HepG2 (cell line): ENCODE measurements at regions not wholly inside any gene's neighbourhood (a gene's known extent, or its start where the extent isn't known, plus 50 kb on each side); places are given as distances from the start of the nearest gene placed in this dataset.

Experiments used
- ATAC-seq: fragments of 200-7000 bp; cut with Tn5 transposase; 3 replicates; pipeline ENCODE4 v1.9.1; 2020; ENCODE audit warnings: mild to moderate bottlenecking, moderate library complexity
- BruUV-seq: library from RNA; stranded (reverse); fragments of 400-500 nt; replicated peaks from 2 replicates; lab custom pipeline; 2021; lab: Mats Ljungman, UMichigan
- CTCF ChIA-PET: fragments of 300-600 bp; formaldehyde crosslinking; extraction: SDS; loops from one replicate; lab custom pipeline; 2021; ENCODE audit warnings: low total read pairs, inconsistent platforms, low intra/inter-chr PET ratio; lab: Yijun Ruan, JAX
- POLR2A ChIA-PET: fragments of 350-600 bp; sonication (Branson Sonifier 250); formaldehyde crosslinking; loops from one replicate; lab custom pipeline; 2020; ENCODE audit warnings: antibody characterized with exemption, inconsistent platforms; lab: Yijun Ruan, JAX
- DNase-seq: peaks from one replicate; pipeline ENCODE4 v3.0.0-alpha.2; 2015; ENCODE audit warnings: low spot score
- FAIRE-seq: peaks from 3 replicates; lab custom pipeline; 2011; peaks lifted over from hg19 to GRCh38; lab: Jason Lieb, UNC
- H2AFZ ChIP-seq: one replicate; pipeline ENCODE4 v1.6.1; 2011; ENCODE audit warnings: low read length, inconsistent platforms
- H3K27ac ChIP-seq: fragments of 300-600 bp; 3 replicates; pipeline ENCODE4 v1.8.0; 2011; ENCODE audit warnings: mixed run types, mild to moderate bottlenecking, mixed read lengths, low read length, inconsistent platforms; ENCODE audit not compliant: insufficient read depth; ENCODE audit errors: extremely low read length
- H3K27me3 ChIP-seq, 2 experiments: fragments of 200-600 bp in 1 of 2; 2 replicates in 1 of 2; 3 replicates in 1 of 2; pipeline versions ENCODE4 v1.6.0 to v1.8.0; 2011; ENCODE audit warnings: low read length in 2 of 2, mild to moderate bottlenecking in 2 of 2, moderate library complexity in 2 of 2, inconsistent platforms in 1 of 2; ENCODE audit not compliant: insufficient read depth in 2 of 2, control insufficient read depth in 1 of 2
- H3K36me3 ChIP-seq, 2 experiments: fragments of 200-600 bp in 1 of 2; replicated peaks in 1 of 2; 2 replicates in 1 of 2; 3 replicates in 1 of 2; pipeline versions ENCODE4 v1.5.1 to v1.8.0; 2011; ENCODE audit warnings: low read length in 2 of 2, inconsistent platforms in 1 of 2; ENCODE audit not compliant: insufficient read depth in 2 of 2, control insufficient read depth in 1 of 2
- H3K4me1 ChIP-seq: 2 replicates; pipeline ENCODE4 v1.5.1; 2012; ENCODE audit warnings: low read length, inconsistent platforms; ENCODE audit not compliant: insufficient read depth
- H3K4me2 ChIP-seq: 2 replicates; pipeline ENCODE4 v1.6.0; 2011; ENCODE audit warnings: low read depth, low read length, inconsistent platforms
- H3K4me3 ChIP-seq, 3 experiments: fragments of 200-600 bp in 1 of 3; sonication (generic), shearing (Covaris generic) in 1 of 3; replicated peaks in 1 of 3; 2 replicates each; pipeline ENCODE4 v1.5.1; 2011 to 2016; ENCODE audit warnings: low read length in 3 of 3, inconsistent platforms in 2 of 3, low read depth in 2 of 3, mild to moderate bottlenecking in 2 of 3, control low read depth in 1 of 3, mixed read lengths in 1 of 3; ENCODE audit not compliant: insufficient read depth in 1 of 3
- H3K79me2 ChIP-seq: one replicate; pipeline ENCODE4 v1.6.1; 2011; ENCODE audit warnings: low read length, inconsistent platforms; ENCODE audit not compliant: insufficient read depth
- H3K9ac ChIP-seq: 2 replicates; pipeline ENCODE4 v1.6.0; 2011; ENCODE audit warnings: mild to moderate bottlenecking, low read depth, low read length, inconsistent platforms; ENCODE audit not compliant: insufficient read depth
- H3K9me3 ChIP-seq: 2 replicates; pipeline ENCODE4 v1.5.1; 2012; ENCODE audit warnings: mild to moderate bottlenecking, low read length
- H4K20me1 ChIP-seq: 2 replicates; pipeline ENCODE4 v1.6.0; 2011; ENCODE audit warnings: inconsistent platforms, mild to moderate bottlenecking, low read length, moderate library complexity; ENCODE audit not compliant: insufficient read depth
- ASH2L ChIP-seq: fragments of 300-600, 200-600 bp; sonication (generic); IDR thresholded peaks from 2 replicates; pipeline ENCODE4 v1.7.0; 2017; ENCODE audit warnings: low read depth, mild to moderate bottlenecking, moderate library complexity, mixed read lengths, low read length; ENCODE audit not compliant: insufficient read length
- CREM ChIP-seq, 2 experiments: sonication (generic) in 1 of 2; formaldehyde crosslinking in 1 of 2; IDR thresholded peaks; 2 replicates each; pipeline versions ENCODE4 v1.4.0 to v1.6.1; 2016 to 2020; ENCODE audit warnings: antibody characterized with exemption in 1 of 2, mild to moderate bottlenecking in 1 of 2, missing genetic modification reagents in 1 of 2
- EP300 ChIP-seq, 3 experiments: sonication (generic) in 1 of 3; formaldehyde crosslinking in 1 of 3; IDR thresholded peaks; 2 replicates each; pipeline versions ENCODE4 v1.5.1 to v1.6.1; 2011 to 2020; ENCODE audit warnings: low read depth in 2 of 3, low read length in 2 of 3, borderline replicate concordance in 1 of 3, improper control_type of control experiment in 1 of 3, mild to moderate bottlenecking in 1 of 3, missing genetic modification reagents in 1 of 3, moderate library complexity in 1 of 3
- HOXA3 ChIP-seq: sonication (generic); formaldehyde crosslinking; IDR thresholded peaks from 2 replicates; pipeline ENCODE4 v1.5.0; 2020; ENCODE audit warnings: missing genetic modification reagents
- RFX3 ChIP-seq: IDR thresholded peaks from 2 replicates; pipeline ENCODE4 v1.6.1; 2016; ENCODE audit warnings: missing biosample characterization, missing genetic modification reagents
- ZNF121 ChIP-seq: sonication (generic); formaldehyde crosslinking; IDR thresholded peaks from 2 replicates; pipeline ENCODE4 v1.5.0; 2020; ENCODE audit warnings: mild to moderate bottlenecking, missing genetic modification reagents
- ZNF224 ChIP-seq: sonication (generic); formaldehyde crosslinking; IDR thresholded peaks from 2 replicates; pipeline ENCODE4 v1.5.0; 2020; ENCODE audit warnings: mild to moderate bottlenecking, missing genetic modification reagents
- ZNF552 ChIP-seq: sonication (generic); formaldehyde crosslinking; IDR thresholded peaks from 2 replicates; pipeline ENCODE4 v1.9.0; 2022; ENCODE audit warnings: missing genetic modification reagents, mild to moderate bottlenecking, borderline replicate concordance
- ZNF556 ChIP-seq: sonication (generic); formaldehyde crosslinking; IDR thresholded peaks from 2 replicates; pipeline ENCODE4 v1.4.0; 2020; ENCODE audit warnings: mild to moderate bottlenecking, missing genetic modification reagents, borderline replicate concordance
- ZSCAN22 ChIP-seq: sonication (generic); formaldehyde crosslinking; IDR thresholded peaks from 2 replicates; pipeline ENCODE4 v1.4.0; 2020; ENCODE audit warnings: mild to moderate bottlenecking, missing genetic modification reagents
- WGBS: methylation state at CpG from one replicate; pipeline ENCODE4 v1.1.6; 2017; ENCODE audit warnings: low lambda C conversion rate; 5-methylcytosine and 5-hydroxymethylcytosine counted together
- in situ Hi-C: cut with HindIII; loops from 2 replicates; pipeline ENCODE4 v1.10.0; 2017; ENCODE audit warnings: low pct_unique_long_range_greater_than_20kb; ENCODE audit not compliant: extremely low pct_ligation_motif_present
- intact Hi-C: fragments of 100-400 bp; cut with micrococcal nuclease; formaldehyde crosslinking; loops from one replicate; pipeline ENCODE4 v1.10.0; 2022; ENCODE audit not compliant: unreplicated experiment
- TF ChIP-seq, protein P1 (sequence below): IDR thresholded peaks from 2 replicates; pipeline ENCODE4 v1.6.1; 2016
- TF ChIP-seq, protein P2 (sequence below): sonication (generic); formaldehyde crosslinking; IDR thresholded peaks from 2 replicates; pipeline ENCODE4 v1.4.0; 2020; ENCODE audit warnings: missing genetic modification reagents
- TF ChIP-seq, protein P3 (sequence below): sonication (generic); formaldehyde crosslinking; IDR thresholded peaks from 2 replicates; pipeline ENCODE4 v1.5.0; 2020; ENCODE audit warnings: mild to moderate bottlenecking, missing genetic modification reagents, borderline replicate concordance
- TF ChIP-seq, protein P4 (sequence below): sonication (generic); formaldehyde crosslinking; IDR thresholded peaks from 2 replicates; pipeline ENCODE4 v1.9.0; 2021; ENCODE audit warnings: missing genetic modification reagents, mild to moderate bottlenecking, borderline replicate concordance
- TF ChIP-seq, protein P5 (sequence below): sonication (generic); formaldehyde crosslinking; IDR thresholded peaks from 2 replicates; pipeline ENCODE4 v1.4.0; 2020; ENCODE audit warnings: missing genetic modification reagents

DNA sequence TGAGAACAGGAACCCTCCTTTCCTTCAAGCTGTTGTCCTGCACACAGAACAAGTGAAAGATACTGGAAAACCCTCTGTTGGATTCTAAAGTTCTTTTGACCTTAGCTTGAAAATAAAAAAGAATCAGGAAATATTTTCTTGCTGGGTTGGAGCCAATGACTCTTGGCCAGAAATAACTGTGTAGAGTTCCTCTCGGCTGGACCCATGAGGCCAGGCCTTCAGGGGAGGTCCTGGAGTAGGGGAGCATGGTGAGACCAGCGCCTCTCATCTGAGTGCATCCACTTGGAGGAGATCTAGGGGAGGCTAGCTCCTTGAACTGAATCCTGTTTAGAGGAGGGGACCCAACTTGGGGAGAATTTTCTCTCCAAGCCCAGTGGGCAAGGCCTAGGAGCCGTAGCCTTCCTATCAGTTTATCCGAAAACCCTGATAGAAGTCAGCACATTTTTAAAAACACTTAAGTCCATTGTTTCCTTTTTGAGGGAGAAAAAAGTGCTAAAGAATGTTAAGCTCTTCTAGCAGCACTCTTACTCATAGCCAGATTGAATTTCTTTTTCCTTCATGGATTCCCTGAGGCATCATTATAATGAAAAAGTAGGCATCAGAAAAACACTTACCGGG lies 635.7 kb upstream of the ANKRD30A start (continued):
- TF ChIP-seq, protein P1, sequence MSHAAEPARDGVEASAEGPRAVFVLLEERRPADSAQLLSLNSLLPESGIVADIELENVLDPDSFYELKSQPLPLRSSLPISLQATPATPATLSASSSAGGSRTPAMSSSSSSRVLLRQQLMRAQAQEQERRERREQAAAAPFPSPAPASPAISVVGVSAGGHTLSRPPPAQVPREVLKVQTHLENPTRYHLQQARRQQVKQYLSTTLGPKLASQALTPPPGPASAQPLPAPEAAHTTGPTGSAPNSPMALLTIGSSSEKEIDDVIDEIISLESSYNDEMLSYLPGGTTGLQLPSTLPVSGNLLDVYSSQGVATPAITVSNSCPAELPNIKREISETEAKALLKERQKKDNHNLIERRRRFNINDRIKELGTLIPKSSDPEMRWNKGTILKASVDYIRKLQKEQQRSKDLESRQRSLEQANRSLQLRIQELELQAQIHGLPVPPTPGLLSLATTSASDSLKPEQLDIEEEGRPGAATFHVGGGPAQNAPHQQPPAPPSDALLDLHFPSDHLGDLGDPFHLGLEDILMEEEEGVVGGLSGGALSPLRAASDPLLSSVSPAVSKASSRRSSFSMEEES (CRISPR knock-in tag), result no peak
- TF ChIP-seq HOXA3 (CRISPR knock-in tag) (no peak), ZNF224 (no peak), EP300 (IDR thresholded peaks at IDR 0.05; ENCODE audit: low read depth in 2 of 2, low read length in 2 of 2) (no peak), EP300 (CRISPR knock-in tag; IDR thresholded peaks at IDR 0.05; ENCODE audit: borderline replicate concordance) (no peak)
- TF ChIP-seq, protein P2, sequence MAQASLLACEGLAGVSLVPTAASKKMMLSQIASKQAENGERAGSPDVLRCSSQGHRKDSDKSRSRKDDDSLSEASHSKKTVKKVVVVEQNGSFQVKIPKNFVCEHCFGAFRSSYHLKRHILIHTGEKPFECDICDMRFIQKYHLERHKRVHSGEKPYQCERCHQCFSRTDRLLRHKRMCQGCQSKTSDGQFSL (CRISPR knock-in tag), result no peak

DNA sequence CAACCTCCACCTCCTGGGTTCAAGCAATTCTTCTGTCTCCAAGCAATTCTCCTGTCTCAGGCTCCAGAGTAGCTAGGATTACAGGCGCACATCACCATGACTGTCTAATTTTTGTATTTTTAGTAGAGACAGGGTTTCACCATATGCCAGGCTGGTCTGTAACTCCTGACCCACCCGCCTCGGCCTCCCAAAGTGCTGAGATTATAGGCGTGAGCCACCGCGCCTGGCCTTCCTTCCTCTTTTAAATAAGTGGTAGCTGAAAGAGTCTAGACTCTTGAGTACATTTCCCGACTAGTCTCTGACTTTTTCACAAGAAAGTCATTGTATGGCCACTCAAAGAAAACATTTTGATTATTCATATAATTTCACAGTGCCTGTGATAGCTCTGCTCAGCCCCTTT lies 636.2 kb upstream of the ANKRD30A start:
- no peaks in the 10 kb centered on the region for H3K4me1 ChIP-seq
- H3K9me3 ChIP-seq, result no peaks in the 10 kb centered on the region
- H3K79me2 ChIP-seq, result no peaks in the 10 kb centered on the region
- intact Hi-C loops (no loop called here), in situ Hi-C loops (no loop called here)
- DNase-seq, result no peak
- H2AFZ ChIP-seq, result no peak overlapping the region
- POLR2A ChIA-PET, result no interaction called here
- CTCF ChIA-PET, result no interaction called here
- BruUV-seq, result no TSS peak
- H4K20me1 ChIP-seq, result no peaks in the 10 kb centered on the region
- WGBS, result 39% methylated on average over 7 of the region's 7 CpGs
- H3K27me3 ChIP-seq, result no peaks in the 10 kb centered on the region
- no peak for ATAC-seq
- H3K27ac ChIP-seq, result no peak overlapping the region
- no peak overlapping the region for H3K9ac ChIP-seq
- no peak overlapping the region for H3K4me3 ChIP-seq
- no peak for FAIRE-seq
- no peak overlapping the region for H3K4me2 ChIP-seq
- H3K36me3 ChIP-seq, result no peaks in the 10 kb centered on the region
- TF ChIP-seq RFX3 (CRISPR knock-in tag), result no peak
- no peak for TF ChIP-seq ZSCAN22 (CRISPR knock-in tag)
- TF ChIP-seq, protein P3, sequence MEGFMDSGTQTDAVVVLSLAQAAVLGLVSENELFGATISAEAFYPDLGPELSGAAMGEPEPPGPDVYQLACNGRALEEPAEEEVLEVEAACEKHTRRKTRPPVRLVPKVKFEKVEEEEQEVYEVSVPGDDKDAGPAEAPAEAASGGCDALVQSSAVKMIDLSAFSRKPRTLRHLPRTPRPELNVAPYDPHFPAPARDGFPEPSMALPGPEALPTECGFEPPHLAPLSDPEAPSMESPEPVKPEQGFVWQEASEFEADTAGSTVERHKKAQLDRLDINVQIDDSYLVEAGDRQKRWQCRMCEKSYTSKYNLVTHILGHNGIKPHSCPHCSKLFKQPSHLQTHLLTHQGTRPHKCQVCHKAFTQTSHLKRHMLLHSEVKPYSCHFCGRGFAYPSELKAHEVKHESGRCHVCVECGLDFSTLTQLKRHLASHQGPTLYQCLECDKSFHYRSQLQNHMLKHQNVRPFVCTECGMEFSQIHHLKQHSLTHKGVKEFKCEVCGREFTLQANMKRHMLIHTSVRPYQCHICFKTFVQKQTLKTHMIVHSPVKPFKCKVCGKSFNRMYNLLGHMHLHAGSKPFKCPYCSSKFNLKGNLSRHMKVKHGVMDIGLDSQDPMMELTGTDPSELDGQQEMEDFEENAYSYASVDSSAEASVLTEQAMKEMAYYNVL (CRISPR knock-in tag), result no peak
- no peak for TF ChIP-seq CREM (IDR thresholded peaks at IDR 0.05)
- no peak for TF ChIP-seq CREM (CRISPR knock-in tag; IDR thresholded peaks at IDR 0.05)
- no peak for TF ChIP-seq ZNF121 (CRISPR knock-in tag)
- TF ChIP-seq, protein P4, sequence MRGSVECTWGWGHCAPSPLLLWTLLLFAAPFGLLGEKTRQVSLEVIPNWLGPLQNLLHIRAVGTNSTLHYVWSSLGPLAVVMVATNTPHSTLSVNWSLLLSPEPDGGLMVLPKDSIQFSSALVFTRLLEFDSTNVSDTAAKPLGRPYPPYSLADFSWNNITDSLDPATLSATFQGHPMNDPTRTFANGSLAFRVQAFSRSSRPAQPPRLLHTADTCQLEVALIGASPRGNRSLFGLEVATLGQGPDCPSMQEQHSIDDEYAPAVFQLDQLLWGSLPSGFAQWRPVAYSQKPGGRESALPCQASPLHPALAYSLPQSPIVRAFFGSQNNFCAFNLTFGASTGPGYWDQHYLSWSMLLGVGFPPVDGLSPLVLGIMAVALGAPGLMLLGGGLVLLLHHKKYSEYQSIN, result no peak
- no peak for TF ChIP-seq ASH2L
- TF ChIP-seq ZNF556, result no peak
- TF ChIP-seq ZNF552 (CRISPR knock-in tag), result no peak
- TF ChIP-seq, protein P5, sequence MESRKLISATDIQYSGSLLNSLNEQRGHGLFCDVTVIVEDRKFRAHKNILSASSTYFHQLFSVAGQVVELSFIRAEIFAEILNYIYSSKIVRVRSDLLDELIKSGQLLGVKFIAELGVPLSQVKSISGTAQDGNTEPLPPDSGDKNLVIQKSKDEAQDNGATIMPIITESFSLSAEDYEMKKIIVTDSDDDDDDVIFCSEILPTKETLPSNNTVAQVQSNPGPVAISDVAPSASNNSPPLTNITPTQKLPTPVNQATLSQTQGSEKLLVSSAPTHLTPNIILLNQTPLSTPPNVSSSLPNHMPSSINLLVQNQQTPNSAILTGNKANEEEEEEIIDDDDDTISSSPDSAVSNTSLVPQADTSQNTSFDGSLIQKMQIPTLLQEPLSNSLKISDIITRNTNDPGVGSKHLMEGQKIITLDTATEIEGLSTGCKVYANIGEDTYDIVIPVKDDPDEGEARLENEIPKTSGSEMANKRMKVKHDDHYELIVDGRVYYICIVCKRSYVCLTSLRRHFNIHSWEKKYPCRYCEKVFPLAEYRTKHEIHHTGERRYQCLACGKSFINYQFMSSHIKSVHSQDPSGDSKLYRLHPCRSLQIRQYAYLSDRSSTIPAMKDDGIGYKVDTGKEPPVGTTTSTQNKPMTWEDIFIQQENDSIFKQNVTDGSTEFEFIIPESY, result no peak
